Hepatocyte (in vitro differentiated cells): ENCODE measurements at regions not wholly inside any gene's neighbourhood (a gene's known extent, or its start where the extent isn't known, plus 50 kb on each side); places are given as distances from the start of the nearest gene placed in this dataset.

Source experiments
- DNase-seq: peaks from one replicate; pipeline ENCODE4 v3.0.0-alpha.2; 2016; ENCODE audit warnings: low spot score
- H2AFZ ChIP-seq: fragments of 200-600 bp; sonication (generic); 2 replicates; pipeline ENCODE4 v1.6.0; 2016; ENCODE audit warnings: antibody characterized with exemption, mild to moderate bottlenecking
- H3K27ac ChIP-seq: fragments of 200-600 bp; sonication (generic); 2 replicates; pipeline ENCODE4 v1.5.1; 2016; ENCODE audit warnings: mild to moderate bottlenecking
- H3K27me3 ChIP-seq: fragments of 200-600 bp; sonication (generic); 2 replicates; pipeline ENCODE4 v1.6.1; 2016
- H3K36me3 ChIP-seq: fragments of 200-600 bp; sonication (generic); replicated peaks from 2 replicates; pipeline ENCODE4 v1.5.1; 2016; ENCODE audit warnings: low read depth; ENCODE audit not compliant: insufficient read depth
- H3K4me1 ChIP-seq: fragments of 200-600 bp; sonication (generic); 2 replicates; pipeline ENCODE4 v1.5.1; 2016; ENCODE audit warnings: mild to moderate bottlenecking, moderate library complexity; ENCODE audit not compliant: insufficient read depth
- H3K4me2 ChIP-seq: fragments of 200-600 bp; sonication (generic); 2 replicates; pipeline ENCODE4 v1.6.0; 2016
- H3K4me3 ChIP-seq: fragments of 200-600 bp; sonication (generic); 2 replicates; pipeline ENCODE4 v1.5.1; 2016; ENCODE audit warnings: mild to moderate bottlenecking
- H3K79me2 ChIP-seq: fragments of 200-600 bp; sonication (generic); 2 replicates; pipeline ENCODE4 v1.6.0; 2017; ENCODE audit warnings: mild to moderate bottlenecking
- H3K9me2 ChIP-seq: fragments of 200-600 bp; sonication (generic); replicated peaks from 2 replicates; pipeline ENCODE4 v1.6.0; 2017; ENCODE audit warnings: mild to moderate bottlenecking; ENCODE audit not compliant: insufficient read depth
- H3K9me3 ChIP-seq: fragments of 200-600 bp; sonication (generic); 2 replicates; pipeline ENCODE4 v1.5.1; 2016; ENCODE audit warnings: low read depth, mild to moderate bottlenecking
- H4K20me1 ChIP-seq: fragments of 200-600 bp; sonication (generic); 2 replicates; pipeline ENCODE4 v1.6.0; 2016; ENCODE audit warnings: mild to moderate bottlenecking; ENCODE audit not compliant: insufficient read depth, poor library complexity, severe bottlenecking
- EZH2 ChIP-seq: fragments of 200-600 bp; sonication (generic); IDR thresholded peaks from 2 replicates; pipeline ENCODE4 v1.6.1; 2016; ENCODE audit warnings: antibody characterized with exemption, mild to moderate bottlenecking, borderline replicate concordance
- EZH2phosphoT487 ChIP-seq: fragments of 200-600 bp; sonication (generic); IDR thresholded peaks from one replicate; pipeline ENCODE4 v1.6.1; 2018; ENCODE audit warnings: antibody characterized with exemption, mild to moderate bottlenecking, low read depth, moderate library complexity; ENCODE audit not compliant: unreplicated experiment, severe bottlenecking
- WGBS: methylation state at CpG from one replicate; pipeline ENCODE4 v1.1.6; 2016; ENCODE audit warnings: low lambda C conversion rate; ENCODE audit errors: missing lambda C conversion rate; 5-methylcytosine and 5-hydroxymethylcytosine counted together
- TF ChIP-seq, protein P1 (sequence below): fragments of 200-600 bp; sonication (generic); IDR thresholded peaks from 2 replicates; pipeline ENCODE4 v1.5.1; 2016; ENCODE audit warnings: antibody characterized with exemption, mild to moderate bottlenecking; ENCODE audit not compliant: poor library complexity

DNA sequence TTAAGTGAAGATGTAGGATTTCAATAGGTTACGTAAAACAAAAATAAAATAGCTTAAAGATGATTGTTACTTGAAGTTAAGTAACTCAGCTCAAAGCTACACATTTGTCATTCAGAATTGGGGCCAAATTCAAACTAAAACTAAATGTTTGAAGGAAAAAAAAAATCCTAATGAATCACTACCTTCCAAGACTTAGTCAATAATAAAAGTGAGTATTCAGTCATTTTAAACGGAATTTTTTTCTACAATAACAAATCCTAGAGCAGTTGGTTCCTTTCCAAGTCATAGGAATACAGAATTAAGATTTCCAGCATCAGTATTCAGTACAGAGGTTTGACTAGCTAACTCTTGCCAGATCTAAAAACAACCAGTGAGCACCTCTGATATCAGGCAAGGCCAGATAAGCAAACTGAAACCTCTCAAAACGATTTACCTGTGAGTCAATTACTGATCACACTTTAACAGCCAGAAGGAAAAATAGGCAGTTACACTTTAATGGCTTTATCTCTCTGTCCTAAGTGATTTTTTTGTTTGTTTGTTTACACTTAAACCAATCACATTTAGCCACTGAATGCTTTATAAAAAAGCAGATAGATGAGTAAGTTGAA, 669.8 kb upstream of the ANKRD30A start:
- Histone ChIP-seq H4K20me1 (no peaks in the 10 kb centered on the region), H3K4me2 (no peak overlapping the region), H3K4me1 (no peaks in the 10 kb centered on the region), H3K4me3 (no peak overlapping the region), H3K36me3 (no peaks in the 10 kb centered on the region), H3K9me3 (no peaks in the 10 kb centered on the region), H3K27me3 (no peaks in the 10 kb centered on the region), H3K27ac (no peak overlapping the region), H3K9me2 (no peaks in the 10 kb centered on the region), H2AFZ (no peak overlapping the region), H3K79me2 (no peaks in the 10 kb centered on the region)
- DNase-seq, result no peak
- TF ChIP-seq EZH2phosphoT487 (no peak), EZH2 (no peak)
- TF ChIP-seq, protein P1, sequence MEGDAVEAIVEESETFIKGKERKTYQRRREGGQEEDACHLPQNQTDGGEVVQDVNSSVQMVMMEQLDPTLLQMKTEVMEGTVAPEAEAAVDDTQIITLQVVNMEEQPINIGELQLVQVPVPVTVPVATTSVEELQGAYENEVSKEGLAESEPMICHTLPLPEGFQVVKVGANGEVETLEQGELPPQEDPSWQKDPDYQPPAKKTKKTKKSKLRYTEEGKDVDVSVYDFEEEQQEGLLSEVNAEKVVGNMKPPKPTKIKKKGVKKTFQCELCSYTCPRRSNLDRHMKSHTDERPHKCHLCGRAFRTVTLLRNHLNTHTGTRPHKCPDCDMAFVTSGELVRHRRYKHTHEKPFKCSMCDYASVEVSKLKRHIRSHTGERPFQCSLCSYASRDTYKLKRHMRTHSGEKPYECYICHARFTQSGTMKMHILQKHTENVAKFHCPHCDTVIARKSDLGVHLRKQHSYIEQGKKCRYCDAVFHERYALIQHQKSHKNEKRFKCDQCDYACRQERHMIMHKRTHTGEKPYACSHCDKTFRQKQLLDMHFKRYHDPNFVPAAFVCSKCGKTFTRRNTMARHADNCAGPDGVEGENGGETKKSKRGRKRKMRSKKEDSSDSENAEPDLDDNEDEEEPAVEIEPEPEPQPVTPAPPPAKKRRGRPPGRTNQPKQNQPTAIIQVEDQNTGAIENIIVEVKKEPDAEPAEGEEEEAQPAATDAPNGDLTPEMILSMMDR, result no peak
- 55% methylated on average over 3 of the region's 3 CpGs for WGBS

DNA sequence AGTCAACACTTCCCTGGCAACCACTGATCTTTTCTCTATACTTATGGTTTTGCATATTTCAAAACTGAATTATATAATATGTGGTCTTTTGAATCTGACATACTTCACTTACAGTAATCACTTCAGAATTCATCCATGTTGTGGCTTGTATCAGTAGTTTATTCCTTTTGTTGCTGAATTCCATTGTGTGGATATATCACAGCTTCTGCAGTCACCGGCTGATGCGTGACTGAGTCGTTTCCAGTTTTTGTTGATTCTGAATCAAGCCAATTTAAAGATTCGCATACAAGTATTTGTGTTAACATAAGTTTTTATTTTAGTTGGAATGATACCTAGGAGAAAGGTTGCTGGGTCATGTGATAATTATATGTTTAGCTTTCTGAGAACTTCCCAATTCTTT, 672.5 kb upstream of the ANKRD30A start:
- H3K4me1 ChIP-seq, result peaks cover 19% of the 10 kb centered on the region
- no peak overlapping the region for H3K4me2 ChIP-seq
- no peak overlapping the region for H3K4me3 ChIP-seq
- H2AFZ ChIP-seq, result no peak overlapping the region
- no peak overlapping the region for H3K27ac ChIP-seq
- no peak for TF ChIP-seq EZH2phosphoT487
- TF ChIP-seq, protein P1, result no peak
- no peak for TF ChIP-seq EZH2
- H3K36me3 ChIP-seq, result no peaks in the 10 kb centered on the region
- 74% methylated on average over 4 of the region's 4 CpGs for WGBS
- H3K9me2 ChIP-seq, result no peaks in the 10 kb centered on the region
- DNase-seq, result no peak
- H3K27me3 ChIP-seq, result no peaks in the 10 kb centered on the region
- H3K9me3 ChIP-seq, result no peaks in the 10 kb centered on the region
- no peaks in the 10 kb centered on the region for H3K79me2 ChIP-seq
- H4K20me1 ChIP-seq, result no peaks in the 10 kb centered on the region

DNA sequence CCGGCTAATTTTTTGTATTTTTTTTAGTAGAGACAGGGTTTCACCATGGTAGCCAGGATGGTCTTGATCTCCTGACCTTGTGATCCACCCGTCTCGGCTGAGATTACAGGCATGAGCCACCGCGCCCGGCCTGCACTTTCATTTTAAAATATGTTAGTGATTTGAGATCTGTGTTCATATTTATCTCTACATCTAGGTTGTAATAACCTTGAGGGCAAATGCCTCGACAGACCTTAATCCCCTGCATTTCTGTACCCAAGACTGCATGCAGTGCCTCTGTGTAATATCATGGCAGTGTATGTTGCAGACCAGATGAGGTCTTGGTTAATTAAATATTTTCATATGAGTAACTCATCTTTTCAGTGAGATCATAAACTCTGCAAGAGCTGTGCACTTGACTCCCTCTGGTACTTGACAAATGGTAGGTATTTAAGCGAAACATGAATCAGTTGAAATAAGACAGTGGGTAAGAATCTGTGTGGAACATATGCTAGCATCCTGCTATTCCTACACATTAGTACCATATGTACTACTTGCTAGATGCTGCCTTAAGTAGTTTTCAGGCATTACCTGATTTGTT, 673.9 kb upstream of the ANKRD30A start:
- no peak overlapping the region for H3K27ac ChIP-seq
- H3K4me2 ChIP-seq, result no peak overlapping the region
- H3K79me2 ChIP-seq, result no peaks in the 10 kb centered on the region
- H3K4me3 ChIP-seq, result no peak overlapping the region
- no peak overlapping the region for H2AFZ ChIP-seq
- H3K36me3 ChIP-seq, result no peaks in the 10 kb centered on the region
- TF ChIP-seq, protein P1, result no peak
- TF ChIP-seq EZH2 (no peak), EZH2phosphoT487 (no peak)
- no peak for DNase-seq
- no peaks in the 10 kb centered on the region for H3K27me3 ChIP-seq
- H3K4me1 ChIP-seq, result peaks cover 19% of the 10 kb centered on the region
- H3K9me2 ChIP-seq, result no peaks in the 10 kb centered on the region
- H4K20me1 ChIP-seq, result no peaks in the 10 kb centered on the region
- H3K9me3 ChIP-seq, result no peaks in the 10 kb centered on the region
- WGBS, result 73% methylated on average over 8 of the region's 8 CpGs

DNA sequence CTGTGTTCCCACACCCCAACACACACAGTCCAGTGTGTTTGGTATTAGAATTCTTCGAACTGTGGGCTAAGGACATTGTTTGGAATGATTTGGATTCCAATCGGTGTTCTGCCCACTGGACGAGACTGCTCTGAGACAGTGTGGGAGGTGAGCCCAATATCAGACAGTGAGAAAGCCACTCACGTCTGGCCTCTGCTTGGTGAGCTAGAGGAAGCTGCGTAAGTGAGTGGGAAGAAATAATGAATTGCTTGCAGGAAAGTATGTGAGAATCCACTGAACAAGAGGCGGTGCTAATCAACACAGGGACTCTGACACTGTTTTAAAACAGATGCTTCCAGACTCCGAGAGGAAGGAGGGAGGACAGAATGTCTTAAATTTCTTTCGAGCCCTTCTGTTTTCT, 675.0 kb upstream of the ANKRD30A start:
- H2AFZ ChIP-seq, result peak overlapping the region; percentile 15
- H3K36me3 ChIP-seq, result no peaks in the 10 kb centered on the region
- no peak for TF ChIP-seq EZH2
- TF ChIP-seq, protein P1, result no peak
- TF ChIP-seq EZH2phosphoT487, result no peak
- no peaks in the 10 kb centered on the region for H3K79me2 ChIP-seq
- H3K9me3 ChIP-seq, result no peaks in the 10 kb centered on the region
- 28% methylated on average over 8 of the region's 8 CpGs for WGBS
- H3K4me2 ChIP-seq, result peak overlapping the region; percentile 60
- no peaks in the 10 kb centered on the region for H3K27me3 ChIP-seq
- no peaks in the 10 kb centered on the region for H4K20me1 ChIP-seq
- DNase-seq, result peak; percentile 5
- H3K27ac ChIP-seq, result no peak overlapping the region
- no peak overlapping the region for H3K4me3 ChIP-seq
- H3K9me2 ChIP-seq, result no peaks in the 10 kb centered on the region
- H3K4me1 ChIP-seq, result peaks cover 19% of the 10 kb centered on the region
